CD4-positive, alpha-beta T cell treated with Interleukin-15 for 4 hours (primary cell): ENCODE measurements at regions not wholly inside any gene's neighbourhood (a gene's known extent, or its start where the extent isn't known, plus 50 kb on each side); places are given as distances from the start of the nearest gene placed in this dataset.
"Not testable (repeated sequence)": the region's sequence is repeated elsewhere in the genome, so short reads cannot be mapped to it uniquely, and the experiment has no call there.

Experiments used
- DNase-seq: peaks from one replicate; pipeline ENCODE4 v3.0.0-alpha.2; 2020; ENCODE audit warnings: low spot score

- DNase-seq, result not testable (repeated sequence)
Observed at GRCh38 chr16:88228751-88229150, 154.0 kb upstream of the ZNF469 start.

GRCh38 chr16:88229710-88230109, 153.0 kb upstream of the ZNF469 start:
- not testable (repeated sequence) for DNase-seq

- not testable (repeated sequence) for DNase-seq
Observed at GRCh38 chr16:88230276-88230966, 152.3 kb upstream of the ZNF469 start.

GRCh38 chr16:88230967-88231615, 151.7 kb upstream of the ZNF469 start:
- DNase-seq, result not testable (repeated sequence)

- not testable (repeated sequence) for DNase-seq
Observed at GRCh38 chr16:88231839-88232238, 150.9 kb upstream of the ZNF469 start.

- not testable (repeated sequence) for DNase-seq
Observed at GRCh38 chr16:88232401-88233258, 150.1 kb upstream of the ZNF469 start.

- DNase-seq, result not testable (repeated sequence)
Observed at GRCh38 chr16:88233621-88234420, 148.9 kb upstream of the ZNF469 start.

- DNase-seq, result not testable (repeated sequence)
Observed at GRCh38 chr16:88234421-88235271, 148.1 kb upstream of the ZNF469 start.

GRCh38 chr16:88235691-88236090, 147.1 kb upstream of the ZNF469 start:
- DNase-seq, result not testable (repeated sequence)

GRCh38 chr16:88236229-88236628, 146.5 kb upstream of the ZNF469 start:
- not testable (repeated sequence) for DNase-seq

GRCh38 chr16:88237314-88237713, 145.4 kb upstream of the ZNF469 start:
- DNase-seq, result not testable (repeated sequence)

GRCh38 chr16:88237761-88238415, 144.9 kb upstream of the ZNF469 start:
- DNase-seq, result not testable (repeated sequence)

- DNase-seq, result not testable (repeated sequence)
Observed at GRCh38 chr16:88238732-88239274, 144.0 kb upstream of the ZNF469 start.

GRCh38 chr16:88240118-88240517, 142.6 kb upstream of the ZNF469 start:
- not testable (repeated sequence) for DNase-seq

GRCh38 chr16:88240776-88241175, 142.0 kb upstream of the ZNF469 start:
- DNase-seq, result not testable (repeated sequence)

GRCh38 chr16:88241404-88242311, 141.1 kb upstream of the ZNF469 start:
- not testable (repeated sequence) for DNase-seq

- DNase-seq, result not testable (repeated sequence)
Observed at GRCh38 chr16:88242312-88243295, 140.2 kb upstream of the ZNF469 start.
